Lower lobe of right lung (tissue), 2 donors: ENCODE measurements at regions not wholly inside any gene's neighbourhood (a gene's known extent, or its start where the extent isn't known, plus 50 kb on each side); places are given as distances from the start of the nearest gene placed in this dataset.

ENCODE experiments used
- ATAC-seq, 2 donors: fragments of 200-7000 bp; cut with Tn5 transposase; one replicate each; pipeline ENCODE4 v1.9.1; 2020 to 2022; ENCODE audit warnings: mild to moderate bottlenecking in 2 of 2, moderate library complexity in 2 of 2
- DNase-seq: peaks from one replicate; pipeline ENCODE4 v3.0.0-alpha.2; 2020
- H3K27ac ChIP-seq: fragments of 200-600 bp; one replicate; pipeline ENCODE4 v1.8.0; 2022
- H3K27me3 ChIP-seq: fragments of 200-600 bp; one replicate; pipeline ENCODE4 v1.8.0; 2022; ENCODE audit warnings: low read depth
- H3K36me3 ChIP-seq: fragments of 200-600 bp; one replicate; pipeline ENCODE4 v1.8.0; 2022; ENCODE audit warnings: mild to moderate bottlenecking
- H3K4me1 ChIP-seq: fragments of 200-600 bp; one replicate; pipeline ENCODE4 v1.8.0; 2022
- H3K4me3 ChIP-seq: fragments of 200-600 bp; one replicate; pipeline ENCODE4 v1.8.0; 2022; ENCODE audit warnings: mild to moderate bottlenecking
- H3K9me3 ChIP-seq: fragments of 200-600 bp; one replicate; pipeline ENCODE4 v1.8.0; 2022
- intact Hi-C: fragments of 100-400 bp; cut with DNase I; formaldehyde crosslinking; loops from one replicate; pipeline ENCODE4 v1.11.0; 2022
- TF ChIP-seq, protein P1 (sequence below): fragments of 200-600 bp; IDR thresholded peaks from one replicate; pipeline ENCODE4 v1.8.0; 2022; ENCODE audit warnings: antibody characterized with exemption, mild to moderate bottlenecking
- donor health status: DM: no; HTN: yes; CAD: no; lungs with severe emphysema.

DNA sequence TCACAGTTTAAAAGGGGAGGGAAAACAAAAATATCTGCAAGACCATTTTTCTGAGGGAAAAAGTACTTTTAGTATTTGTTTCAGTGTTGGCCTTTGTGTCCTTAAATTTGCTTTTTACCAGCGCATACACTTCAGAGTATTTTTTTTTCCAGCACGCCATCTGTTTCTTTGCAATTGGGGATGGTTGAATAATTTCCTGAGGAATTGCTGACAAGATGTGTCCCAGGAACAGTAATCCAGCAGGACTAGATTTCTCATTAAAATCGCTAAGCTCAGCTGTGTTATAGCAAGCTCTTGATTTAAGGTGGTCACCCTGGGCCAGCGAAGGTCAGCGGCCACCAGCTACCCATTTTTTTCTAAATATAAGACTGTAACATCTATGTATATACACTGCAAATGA is 156.9 kb upstream of the RHOBTB1 start:
- ATAC-seq (no peak), DNase-seq (no peak)

DNA sequence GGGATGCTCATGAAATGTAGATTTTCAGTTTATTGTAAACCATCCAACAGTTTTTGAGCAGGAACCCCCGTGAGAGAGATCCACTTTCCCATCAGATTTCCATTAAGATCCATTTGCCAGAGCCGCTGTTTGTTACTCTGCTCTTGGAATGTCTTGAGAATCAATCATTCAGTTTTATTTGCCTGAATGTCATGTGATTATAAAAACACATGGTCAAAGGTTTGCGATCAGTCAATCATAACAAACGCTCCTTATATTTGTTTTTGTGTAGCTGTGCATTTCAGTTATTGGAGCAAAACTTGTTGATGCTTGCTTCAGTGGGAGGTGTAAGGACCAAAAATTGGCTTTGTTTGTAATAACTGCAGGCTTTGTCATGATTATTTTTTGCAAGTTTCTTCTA is 155.8 kb upstream of the RHOBTB1 start:
- no peak overlapping the region for H3K4me3 ChIP-seq
- ATAC-seq = no peak

More for the DNA sequence above, 156.9 kb upstream of the RHOBTB1 start:
- H3K4me3 ChIP-seq = no peak overlapping the region
- no peaks in the 10 kb centered on the region for H3K36me3 ChIP-seq
- TF ChIP-seq, protein P1, sequence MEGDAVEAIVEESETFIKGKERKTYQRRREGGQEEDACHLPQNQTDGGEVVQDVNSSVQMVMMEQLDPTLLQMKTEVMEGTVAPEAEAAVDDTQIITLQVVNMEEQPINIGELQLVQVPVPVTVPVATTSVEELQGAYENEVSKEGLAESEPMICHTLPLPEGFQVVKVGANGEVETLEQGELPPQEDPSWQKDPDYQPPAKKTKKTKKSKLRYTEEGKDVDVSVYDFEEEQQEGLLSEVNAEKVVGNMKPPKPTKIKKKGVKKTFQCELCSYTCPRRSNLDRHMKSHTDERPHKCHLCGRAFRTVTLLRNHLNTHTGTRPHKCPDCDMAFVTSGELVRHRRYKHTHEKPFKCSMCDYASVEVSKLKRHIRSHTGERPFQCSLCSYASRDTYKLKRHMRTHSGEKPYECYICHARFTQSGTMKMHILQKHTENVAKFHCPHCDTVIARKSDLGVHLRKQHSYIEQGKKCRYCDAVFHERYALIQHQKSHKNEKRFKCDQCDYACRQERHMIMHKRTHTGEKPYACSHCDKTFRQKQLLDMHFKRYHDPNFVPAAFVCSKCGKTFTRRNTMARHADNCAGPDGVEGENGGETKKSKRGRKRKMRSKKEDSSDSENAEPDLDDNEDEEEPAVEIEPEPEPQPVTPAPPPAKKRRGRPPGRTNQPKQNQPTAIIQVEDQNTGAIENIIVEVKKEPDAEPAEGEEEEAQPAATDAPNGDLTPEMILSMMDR = no peak
- no peaks in the 10 kb centered on the region for H3K27me3 ChIP-seq
- no peak overlapping the region for H3K27ac ChIP-seq
- intact Hi-C loops = no loop called here
- no peaks in the 10 kb centered on the region for H3K9me3 ChIP-seq
- H3K4me1 ChIP-seq = no peaks in the 10 kb centered on the region

DNA sequence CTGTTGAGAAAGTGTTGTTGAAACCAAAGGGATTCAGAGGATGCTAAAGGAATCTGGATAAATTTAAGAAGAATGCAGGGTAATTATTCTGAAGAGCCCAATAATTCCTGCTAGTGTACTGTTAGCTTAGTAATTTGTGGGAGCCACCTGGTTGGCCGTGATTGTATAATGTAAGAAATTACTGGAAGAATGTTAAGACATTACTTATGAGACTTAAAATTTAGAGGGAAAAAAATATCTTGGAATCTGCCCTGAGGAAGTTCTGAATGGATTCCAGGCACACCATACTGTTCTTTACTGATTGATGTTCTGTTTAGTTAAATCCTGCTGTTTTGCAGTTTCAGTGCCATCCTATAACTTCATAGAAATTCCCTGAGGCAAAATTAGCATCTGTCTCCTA is 155.0 kb upstream of the RHOBTB1 start:
- intact Hi-C loops = no loop called here
- Histone ChIP-seq H3K36me3 (no peaks in the 10 kb centered on the region), H3K4me1 (no peaks in the 10 kb centered on the region), H3K9me3 (no peaks in the 10 kb centered on the region), H3K27ac (no peak overlapping the region), H3K27me3 (no peaks in the 10 kb centered on the region), H3K4me3 (no peak overlapping the region)
- DNase-seq = no peak
- no peak for ATAC-seq
- TF ChIP-seq, protein P1 = no peak

More for the DNA sequence above, 155.8 kb upstream of the RHOBTB1 start:
- Histone ChIP-seq H3K27ac (no peak overlapping the region), H3K36me3 (no peaks in the 10 kb centered on the region), H3K4me1 (no peaks in the 10 kb centered on the region), H3K9me3 (no peaks in the 10 kb centered on the region), H3K27me3 (no peaks in the 10 kb centered on the region)
- TF ChIP-seq, protein P1 = no peak
- no peak for DNase-seq
- intact Hi-C loops = no loop called here

DNA sequence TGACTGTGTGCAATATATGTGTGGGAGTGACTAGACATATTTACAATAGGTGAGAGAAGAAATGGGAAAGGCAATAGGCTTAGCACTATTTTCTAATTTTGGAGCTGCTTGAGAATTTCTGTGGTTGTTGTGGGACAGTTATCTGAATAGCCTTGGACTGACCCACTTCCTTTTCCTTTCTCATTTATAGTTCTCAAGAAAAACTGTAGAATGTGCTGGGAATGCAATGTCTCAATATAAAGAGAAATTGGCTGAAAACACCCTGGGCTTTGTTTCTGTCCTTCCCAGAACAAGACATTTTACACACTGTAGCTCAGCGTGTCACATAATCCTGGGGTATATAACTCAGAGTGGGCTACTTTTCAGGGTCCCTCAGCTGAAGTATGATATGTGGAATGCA is 153.0 kb upstream of the RHOBTB1 start:
- Histone ChIP-seq H3K27me3 (no peaks in the 10 kb centered on the region), H3K4me1 (no peaks in the 10 kb centered on the region), H3K27ac (no peak overlapping the region), H3K9me3 (no peaks in the 10 kb centered on the region), H3K4me3 (no peak overlapping the region), H3K36me3 (no peaks in the 10 kb centered on the region)
- intact Hi-C loops = no loop called here
- no peak for DNase-seq
- TF ChIP-seq, protein P1 = no peak
- no peak for ATAC-seq

DNA sequence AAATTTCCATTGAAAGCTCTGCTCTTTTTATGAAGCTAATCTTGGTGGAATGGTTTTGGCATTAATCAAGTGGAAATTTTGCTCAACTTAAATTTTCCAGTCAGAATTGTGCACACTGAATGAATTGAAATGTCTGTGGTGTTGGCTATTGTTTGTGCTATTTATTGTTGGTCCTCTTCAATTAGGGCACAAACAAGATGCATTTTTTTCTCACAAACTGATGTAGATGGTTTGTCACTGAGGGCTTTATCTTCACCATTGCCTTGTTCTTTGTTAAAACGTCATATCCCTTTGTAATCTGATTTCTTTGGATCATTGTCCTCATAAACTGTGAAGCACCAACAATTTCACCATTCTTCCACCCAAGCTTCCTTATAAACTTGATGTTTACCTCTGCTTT is 152.1 kb upstream of the RHOBTB1 start:
- TF ChIP-seq, protein P1 = no peak
- no peaks in the 10 kb centered on the region for H3K27me3 ChIP-seq
- H3K4me3 ChIP-seq = no peak overlapping the region
- no peaks in the 10 kb centered on the region for H3K9me3 ChIP-seq
- intact Hi-C loops = no loop called here
- ATAC-seq = no peak
- H3K27ac ChIP-seq = no peak overlapping the region
- no peaks in the 10 kb centered on the region for H3K36me3 ChIP-seq
- H3K4me1 ChIP-seq = no peaks in the 10 kb centered on the region
- DNase-seq = no peak

DNA sequence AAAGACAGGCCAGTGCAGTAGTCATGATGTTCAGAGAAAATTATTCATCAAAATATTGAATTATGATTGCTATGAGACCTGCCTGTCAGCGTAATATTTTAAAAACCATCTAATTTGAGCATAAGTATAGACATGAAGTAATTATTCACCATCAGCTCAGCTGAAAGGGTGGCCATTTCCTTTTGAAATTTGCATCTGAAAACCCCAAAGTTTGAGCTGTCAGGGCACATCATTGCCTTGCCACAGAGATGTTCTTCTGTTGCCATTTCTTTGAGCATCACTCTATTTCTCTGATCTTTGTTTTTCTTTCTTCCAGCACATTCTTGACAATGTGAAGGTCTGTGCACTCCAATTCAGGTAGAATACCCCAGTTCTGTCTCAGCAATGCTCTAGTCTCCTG is 147.5 kb upstream of the RHOBTB1 start:
- Histone ChIP-seq H3K27me3 (no peaks in the 10 kb centered on the region), H3K4me3 (no peak overlapping the region), H3K4me1 (no peaks in the 10 kb centered on the region), H3K36me3 (no peaks in the 10 kb centered on the region), H3K27ac (no peak overlapping the region), H3K9me3 (no peaks in the 10 kb centered on the region)
- ATAC-seq = no peak
- intact Hi-C loops = no loop called here
- TF ChIP-seq, protein P1 = no peak
- no peak for DNase-seq
